HFF-Myc (cell line): ENCODE measurements at regions not wholly inside any gene's neighbourhood (a gene's known extent, or its start where the extent isn't known, plus 50 kb on each side); places are given as distances from the start of the nearest gene placed in this dataset.

ENCODE experiments used
- DNase-seq: peaks from one replicate; pipeline ENCODE4 v3.0.0-alpha.2; 2011; ENCODE audit warnings: low read depth; ENCODE audit errors: extremely low read depth
- H3K4me3 ChIP-seq: replicated peaks from 2 replicates; pipeline ENCODE4 v1.5.1; 2011; ENCODE audit warnings: low read depth, mild to moderate bottlenecking, control low read depth, low read length
- CTCF ChIP-seq: IDR thresholded peaks from 2 replicates; pipeline ENCODE4 v1.5.1; 2012; ENCODE audit warnings: mild to moderate bottlenecking, low read depth, low read length, control low read depth; ENCODE audit errors: missing control alignments

GRCh38 chr9:71210326-71210725, 88.9 kb upstream of the TRPM3 start:
- no peak for DNase-seq
- no peak for TF ChIP-seq CTCF

GRCh38 chr9:71209890-71210289, 88.5 kb upstream of the TRPM3 start:
- DNase-seq: no peak
- no peak overlapping the region for H3K4me3 ChIP-seq
- TF ChIP-seq CTCF: no peak

More at GRCh38 chr9:71210326-71210725, 88.9 kb upstream of the TRPM3 start:
- H3K4me3 ChIP-seq: no peak overlapping the region

- no peak overlapping the region for H3K4me3 ChIP-seq
- DNase-seq: no peak
- TF ChIP-seq CTCF: no peak
These were observed 81.5 kb upstream of the TRPM3 start for GRCh38 chr9:71202931-71203330.

- H3K4me3 ChIP-seq: no peak overlapping the region
- no peak for TF ChIP-seq CTCF
- no peak for DNase-seq
These were observed 70.3 kb upstream of the TRPM3 start for GRCh38 chr9:71191708-71192107.

- H3K4me3 ChIP-seq: no peak overlapping the region
- TF ChIP-seq CTCF: no peak
- no peak for DNase-seq
These were observed 61.8 kb upstream of the TRPM3 start for GRCh38 chr9:71183251-71183650.

- TF ChIP-seq CTCF: no peak
- no peak overlapping the region for H3K4me3 ChIP-seq
- DNase-seq: no peak
These were observed 57.8 kb upstream of the TRPM3 start for GRCh38 chr9:71179183-71179582.

GRCh38 chr9:71177901-71178300, 56.5 kb upstream of the TRPM3 start:
- H3K4me3 ChIP-seq: no peak overlapping the region
- no peak for DNase-seq
- TF ChIP-seq CTCF: no peak
